NCI-H2196 treated with DMSO at 0.1 percent for 48 hours (cell line): ENCODE measurements at regions not wholly inside any gene's neighbourhood (a gene's known extent, or its start where the extent isn't known, plus 50 kb on each side); places are given as distances from the start of the nearest gene placed in this dataset.

Experiments
- DNase-seq: peaks from one replicate; lab custom pipeline; 2025; ENCODE audit not compliant: unreplicated experiment; lab: John Stamatoyannopoulos, UW

- DNase-seq = no peak
Observed at GRCh38 chr6:163720460-163721235, 306.1 kb downstream of the QKI start.

GRCh38 chr6:163720005-163720404 lies 305.5 kb downstream of the QKI start:
- DNase-seq = no peak

GRCh38 chr6:163719028-163719742 lies 304.7 kb downstream of the QKI start:
- DNase-seq = no peak

GRCh38 chr6:163718537-163718936 lies 304.0 kb downstream of the QKI start:
- no peak for DNase-seq

GRCh38 chr6:163717106-163717764 lies 302.7 kb downstream of the QKI start:
- DNase-seq = no peak

- no peak for DNase-seq
Observed at GRCh38 chr6:163716690-163717089, 302.2 kb downstream of the QKI start.

GRCh38 chr6:163715846-163716245 lies 301.3 kb downstream of the QKI start:
- no peak for DNase-seq

GRCh38 chr6:163714179-163714578 lies 299.7 kb downstream of the QKI start:
- DNase-seq = no peak

- DNase-seq = no peak
Observed at GRCh38 chr6:163712981-163713380, 298.5 kb downstream of the QKI start.

- DNase-seq = no peak
Observed at GRCh38 chr6:163712566-163712961, 298.0 kb downstream of the QKI start.

GRCh38 chr6:163711615-163712565 lies 297.4 kb downstream of the QKI start:
- no peak for DNase-seq

GRCh38 chr6:163710532-163711470 lies 296.3 kb downstream of the QKI start:
- no peak for DNase-seq

GRCh38 chr6:163709693-163710092 lies 295.2 kb downstream of the QKI start:
- DNase-seq = no peak

- DNase-seq = no peak
Observed at GRCh38 chr6:163709255-163709654, 294.7 kb downstream of the QKI start.

- no peak for DNase-seq
Observed at GRCh38 chr6:163708466-163708865, 293.9 kb downstream of the QKI start.

- DNase-seq = no peak
Observed at GRCh38 chr6:163707387-163708355, 293.2 kb downstream of the QKI start.

GRCh38 chr6:163706500-163707087 lies 292.1 kb downstream of the QKI start:
- DNase-seq = no peak

- no peak for DNase-seq
Observed at GRCh38 chr6:163705923-163706322, 291.4 kb downstream of the QKI start.
